GM19035 (cell line): ENCODE measurements at regions not wholly inside any gene's neighbourhood (a gene's known extent, or its start where the extent isn't known, plus 50 kb on each side); places are given as distances from the start of the nearest gene placed in this dataset.

Experiments used
- ATAC-seq: cut with Tn5 transposase; IDR thresholded peaks from one replicate; pipeline ENCODE4 v1.9.1; 2021; ENCODE audit not compliant: unreplicated experiment

- ATAC-seq: no peak
Measured at GRCh38 chr10:58885146-58885545, 291.3 kb upstream of the PHYHIPL start.

- ATAC-seq: no peak
Measured at GRCh38 chr10:58885686-58886345, 290.6 kb upstream of the PHYHIPL start.

- no peak for ATAC-seq
Measured at GRCh38 chr10:58886406-58886805, 290.0 kb upstream of the PHYHIPL start.

GRCh38 chr10:58887474-58887873 lies 289.0 kb upstream of the PHYHIPL start:
- ATAC-seq: no peak

DNA sequence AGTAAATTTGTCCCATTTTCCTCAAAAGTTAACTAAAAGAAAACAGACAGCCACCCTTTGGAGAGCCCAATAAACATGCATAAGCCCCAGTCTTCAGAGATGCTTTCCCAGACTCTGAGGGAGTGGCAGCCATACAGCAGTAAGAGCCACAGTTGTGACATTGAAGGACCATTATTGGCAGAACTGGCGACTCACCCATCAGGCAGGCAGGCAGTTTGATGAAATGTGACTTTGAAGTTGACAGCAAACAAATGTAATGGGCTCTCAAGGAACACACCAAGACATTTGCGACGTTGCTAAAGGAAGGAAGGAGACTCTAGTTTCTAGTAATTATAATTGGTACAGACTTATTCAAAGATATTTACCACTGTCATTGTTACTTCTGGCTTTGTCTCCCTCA lies 287.5 kb upstream of the PHYHIPL start:
- no peak for ATAC-seq

DNA sequence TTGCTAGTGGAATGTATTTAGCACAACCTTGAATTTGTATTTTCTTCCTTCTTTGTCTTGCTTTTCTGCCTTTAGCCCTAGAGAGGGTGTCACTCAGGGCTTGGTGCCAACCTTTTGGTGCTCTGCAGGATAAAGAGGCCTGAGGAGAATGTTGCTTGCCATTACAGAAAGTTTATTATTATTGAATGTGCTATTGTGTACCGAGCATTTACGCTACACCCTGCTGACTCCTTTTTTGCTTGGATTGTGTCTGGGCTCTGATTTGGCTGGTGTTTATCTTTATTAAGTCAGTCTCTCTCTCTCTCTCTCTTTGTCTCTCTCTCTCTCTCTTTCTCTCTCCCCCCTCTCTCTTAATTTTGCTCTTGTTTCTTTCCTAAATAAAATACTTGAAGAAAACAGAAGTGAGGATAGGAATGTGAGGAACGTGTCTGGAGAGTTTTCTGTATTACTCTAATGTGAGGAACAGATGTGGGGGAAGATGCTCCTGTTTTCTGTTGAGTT lies 284.4 kb upstream of the PHYHIPL start:
- ATAC-seq: no peak

- no peak for ATAC-seq
Measured at GRCh38 chr10:58894929-58895328, 281.5 kb upstream of the PHYHIPL start.

- no peak for ATAC-seq
Measured at GRCh38 chr10:58896229-58896628, 280.2 kb upstream of the PHYHIPL start.

GRCh38 chr10:58897236-58897635 lies 279.2 kb upstream of the PHYHIPL start:
- no peak for ATAC-seq

- ATAC-seq: no peak
Measured at GRCh38 chr10:58897708-58898107, 278.7 kb upstream of the PHYHIPL start.

- no peak for ATAC-seq
Measured at GRCh38 chr10:58898854-58899573, 277.4 kb upstream of the PHYHIPL start.

DNA sequence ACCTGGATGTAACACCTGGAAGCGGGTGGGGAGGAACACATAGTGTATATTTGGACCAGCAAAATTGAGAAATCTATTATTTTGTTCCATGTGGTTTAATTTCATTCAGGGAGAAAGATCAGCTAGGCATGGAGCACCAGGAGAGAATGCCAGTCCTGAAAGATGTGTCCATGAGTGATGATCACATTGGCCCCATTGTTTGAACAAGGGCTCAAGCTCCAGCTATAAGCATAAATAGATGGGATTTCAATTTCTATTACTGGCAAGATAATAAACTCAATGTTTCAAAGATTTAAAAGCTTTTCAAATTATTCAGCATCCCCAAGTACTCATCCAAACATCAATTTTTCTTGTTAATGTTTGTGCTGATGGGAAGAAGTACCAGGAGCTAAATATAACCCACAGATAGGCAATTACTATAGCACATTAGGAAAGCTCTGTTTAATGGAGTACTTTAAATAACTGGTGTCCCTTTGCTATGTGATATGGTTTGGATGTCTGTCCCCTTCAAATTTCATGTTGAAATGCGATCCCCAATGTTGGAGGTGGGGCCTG lies 275.3 kb upstream of the PHYHIPL start:
- no peak for ATAC-seq

- ATAC-seq: no peak
Measured at GRCh38 chr10:58903071-58903470, 273.4 kb upstream of the PHYHIPL start.

DNA sequence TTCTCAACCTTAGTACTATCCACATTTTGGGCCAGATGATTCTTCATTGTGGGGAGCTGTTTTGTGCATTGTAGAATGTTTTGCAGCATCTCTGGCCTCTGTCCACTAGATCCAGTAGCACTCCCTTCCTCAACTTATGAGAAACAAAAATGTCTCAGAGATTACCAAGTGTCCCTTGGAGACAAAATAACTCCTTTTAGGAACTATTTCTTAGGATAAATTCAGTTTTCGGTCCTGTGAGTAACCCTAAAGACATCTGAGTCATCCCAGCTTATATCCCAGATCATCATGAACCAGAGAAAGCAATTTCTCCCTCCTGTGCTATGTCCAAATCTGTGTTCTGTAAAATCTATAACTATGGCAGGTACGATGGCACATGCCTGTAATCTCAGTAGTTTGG lies 266.6 kb upstream of the PHYHIPL start:
- ATAC-seq: no peak

GRCh38 chr10:58913717-58914116 lies 262.7 kb upstream of the PHYHIPL start:
- ATAC-seq: no peak

DNA sequence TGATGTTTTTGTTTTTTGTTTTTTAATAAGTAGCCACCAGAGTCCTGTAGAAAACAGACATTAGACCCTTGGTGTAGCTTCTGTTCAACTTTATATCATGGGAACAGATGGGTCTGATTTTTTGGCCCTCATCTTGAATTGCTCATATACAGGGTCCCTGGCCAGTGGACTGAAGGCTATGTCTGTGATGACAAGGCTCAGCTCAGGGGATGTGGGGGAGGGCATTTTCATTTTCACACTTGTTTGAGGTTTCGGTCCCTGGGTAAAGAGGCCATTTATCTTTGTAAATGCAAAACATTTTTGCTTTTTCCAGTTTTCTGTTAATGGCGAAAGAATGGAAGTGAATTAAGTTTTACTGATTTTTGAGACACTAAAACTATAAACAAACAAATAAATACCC lies 257.6 kb upstream of the PHYHIPL start:
- ATAC-seq: no peak

GRCh38 chr10:58919927-58920654 lies 256.4 kb upstream of the PHYHIPL start:
- no peak for ATAC-seq

DNA sequence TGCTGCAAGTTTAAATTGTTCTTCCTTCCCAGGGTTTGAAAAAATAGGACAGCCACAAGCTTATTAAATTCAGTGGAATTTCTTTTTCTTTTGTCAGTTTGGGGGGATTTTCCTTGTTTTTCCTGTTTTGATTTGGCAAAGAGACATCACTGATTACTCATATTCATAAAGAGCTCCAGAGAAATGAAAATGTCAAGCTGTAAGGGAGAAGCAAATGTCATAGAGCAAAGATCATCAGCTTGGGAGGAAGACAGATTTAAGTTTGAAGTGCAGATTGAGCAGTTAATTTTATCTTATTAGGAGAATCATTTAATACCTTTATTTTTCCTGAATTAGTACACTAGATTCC lies 255.8 kb upstream of the PHYHIPL start:
- no peak for ATAC-seq

- no peak for ATAC-seq
Measured at GRCh38 chr10:58921421-58921855, 255.0 kb upstream of the PHYHIPL start.

- no peak for ATAC-seq
Measured at GRCh38 chr10:58925381-58925780, 251.1 kb upstream of the PHYHIPL start.

- ATAC-seq: no peak
Measured at GRCh38 chr10:58930500-58930899, 245.9 kb upstream of the PHYHIPL start.

DNA sequence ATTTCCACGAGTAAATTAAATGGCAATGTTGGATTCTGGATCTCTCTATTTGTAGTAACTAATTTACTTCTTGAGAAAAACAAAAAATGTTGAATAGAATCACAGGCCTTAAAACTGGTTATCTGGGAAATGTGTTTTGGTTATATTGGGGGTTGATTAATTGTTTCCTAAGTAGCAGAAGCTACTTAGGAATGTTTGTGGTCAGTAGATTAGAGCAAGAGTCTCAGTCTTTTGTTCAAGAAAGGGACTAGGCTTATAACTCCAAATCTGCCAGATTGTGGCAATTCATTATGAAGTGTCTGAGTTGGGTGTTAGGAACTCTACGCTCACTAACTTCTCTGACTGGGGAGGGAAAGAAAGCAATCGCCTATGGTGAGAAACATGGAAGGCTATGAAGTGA lies 244.3 kb upstream of the PHYHIPL start:
- ATAC-seq: no peak
